NCI-H146 (cell line): ENCODE measurements at regions not wholly inside any gene's neighbourhood (a gene's known extent, or its start where the extent isn't known, plus 50 kb on each side); places are given as distances from the start of the nearest gene placed in this dataset.

Source experiments
- DNase-seq: peaks from one replicate; lab custom pipeline; 2025; lab: John Stamatoyannopoulos, UW

DNA sequence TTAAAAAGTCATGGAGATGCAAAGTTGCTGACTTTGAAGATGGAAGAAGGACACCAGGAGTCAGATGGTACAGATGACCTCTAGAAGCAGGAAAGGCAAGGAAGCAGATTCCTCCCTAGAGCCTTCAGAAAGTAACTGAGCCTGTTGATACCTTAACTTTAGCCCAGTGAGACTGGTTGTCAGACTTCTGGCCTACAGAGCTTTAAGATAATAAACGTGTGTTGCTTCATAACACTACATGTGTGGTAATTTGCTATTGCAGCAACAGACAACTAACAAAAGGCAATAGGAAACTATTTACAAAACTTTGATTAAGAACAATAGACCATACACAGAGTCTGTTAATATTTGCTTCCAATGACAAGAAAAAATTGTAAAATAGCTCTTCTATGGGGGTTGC lies 102.0 kb upstream of the USP38 start:
- DNase-seq, result no peak

- no peak for DNase-seq
Observed at GRCh38 chr4:143083756-143084472, 100.8 kb upstream of the USP38 start.

GRCh38 chr4:143084566-143084965 lies 100.2 kb upstream of the USP38 start:
- no peak for DNase-seq

GRCh38 chr4:143085224-143085623 lies 99.5 kb upstream of the USP38 start:
- DNase-seq, result no peak

GRCh38 chr4:143085659-143086058 lies 99.1 kb upstream of the USP38 start:
- DNase-seq, result no peak

DNA sequence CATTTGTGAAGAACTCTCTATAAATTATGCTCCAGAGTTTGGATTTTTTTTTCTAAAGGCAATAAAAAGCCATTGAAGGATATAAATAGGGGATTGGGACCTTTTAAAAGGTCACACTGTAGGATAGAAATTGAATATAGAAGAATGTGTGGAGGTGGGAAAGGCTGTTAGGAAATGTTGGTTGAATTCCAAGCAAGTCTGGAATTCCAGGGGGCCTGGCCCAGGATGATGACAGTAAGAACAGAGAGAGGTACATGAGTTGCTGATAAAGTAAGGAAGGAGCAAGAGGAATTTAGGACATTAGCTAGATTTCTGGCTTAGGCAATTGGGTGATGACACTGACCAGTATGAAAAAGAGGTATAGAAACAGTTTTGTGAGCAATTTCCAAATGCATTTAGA lies 95.4 kb upstream of the USP38 start:
- no peak for DNase-seq

GRCh38 chr4:143089847-143090246 lies 94.9 kb upstream of the USP38 start:
- no peak for DNase-seq

- DNase-seq, result no peak
Observed at GRCh38 chr4:143091862-143092261, 92.9 kb upstream of the USP38 start.

- no peak for DNase-seq
Observed at GRCh38 chr4:143095447-143095846, 89.3 kb upstream of the USP38 start.

- no peak for DNase-seq
Observed at GRCh38 chr4:143097751-143098150, 87.0 kb upstream of the USP38 start.

DNA sequence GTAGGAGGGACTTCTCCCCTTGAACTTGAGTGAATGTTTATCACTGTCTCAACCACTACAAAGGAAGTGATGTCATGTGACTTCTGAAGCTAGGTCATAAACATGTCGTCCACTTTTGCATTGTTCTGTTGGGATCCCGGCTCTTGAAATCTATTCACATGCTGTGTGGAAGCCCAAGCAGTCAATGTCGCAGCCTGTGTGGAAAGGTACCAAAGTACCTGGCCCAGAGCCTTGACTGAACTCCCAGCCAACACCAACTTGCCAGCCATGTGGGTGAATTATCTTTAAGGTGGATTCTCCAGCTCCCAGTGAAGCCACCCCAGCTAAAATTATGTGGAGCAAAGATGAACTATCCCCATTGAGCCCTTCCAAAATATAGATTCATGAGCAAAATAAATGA lies 85.0 kb upstream of the USP38 start:
- no peak for DNase-seq

GRCh38 chr4:143109376-143109775 lies 75.3 kb upstream of the USP38 start:
- no peak for DNase-seq

- no peak for DNase-seq
Observed at GRCh38 chr4:143118663-143119062, 66.1 kb upstream of the USP38 start.

- no peak for DNase-seq
Observed at GRCh38 chr4:143127621-143128020, 57.1 kb upstream of the USP38 start.

GRCh38 chr4:143133977-143134376 lies 50.7 kb upstream of the USP38 start:
- DNase-seq, result no peak
